ENCODE measurements at regions not wholly inside any gene's neighbourhood (a gene's known extent, or its start where the extent isn't known, plus 50 kb on each side); places are given as distances from the start of the nearest gene placed in this dataset.
"Not testable (repeated sequence)": the region's sequence is repeated elsewhere in the genome, so short reads cannot be mapped to it uniquely, and the experiment has no call there.

GRCh38 chr14:86756521-86757190 lies 1226.7 kb downstream of the FLRT2 start:
- H3K4me3 Mint-ChIP-seq (ENCODE audit: unreplicated experiment) = no peak overlapping the region
- H3K9me3 Mint-ChIP-seq (ENCODE audit: unreplicated experiment) = no peaks in the 10 kb centered on the region
- no peak overlapping the region for H3K27ac Mint-ChIP-seq (ENCODE audit: unreplicated experiment)
- TF ChIP-seq, protein P1, sequence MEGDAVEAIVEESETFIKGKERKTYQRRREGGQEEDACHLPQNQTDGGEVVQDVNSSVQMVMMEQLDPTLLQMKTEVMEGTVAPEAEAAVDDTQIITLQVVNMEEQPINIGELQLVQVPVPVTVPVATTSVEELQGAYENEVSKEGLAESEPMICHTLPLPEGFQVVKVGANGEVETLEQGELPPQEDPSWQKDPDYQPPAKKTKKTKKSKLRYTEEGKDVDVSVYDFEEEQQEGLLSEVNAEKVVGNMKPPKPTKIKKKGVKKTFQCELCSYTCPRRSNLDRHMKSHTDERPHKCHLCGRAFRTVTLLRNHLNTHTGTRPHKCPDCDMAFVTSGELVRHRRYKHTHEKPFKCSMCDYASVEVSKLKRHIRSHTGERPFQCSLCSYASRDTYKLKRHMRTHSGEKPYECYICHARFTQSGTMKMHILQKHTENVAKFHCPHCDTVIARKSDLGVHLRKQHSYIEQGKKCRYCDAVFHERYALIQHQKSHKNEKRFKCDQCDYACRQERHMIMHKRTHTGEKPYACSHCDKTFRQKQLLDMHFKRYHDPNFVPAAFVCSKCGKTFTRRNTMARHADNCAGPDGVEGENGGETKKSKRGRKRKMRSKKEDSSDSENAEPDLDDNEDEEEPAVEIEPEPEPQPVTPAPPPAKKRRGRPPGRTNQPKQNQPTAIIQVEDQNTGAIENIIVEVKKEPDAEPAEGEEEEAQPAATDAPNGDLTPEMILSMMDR (IDR thresholded peaks at IDR 0.05; ENCODE audit: unreplicated experiment) = no peak
- H3K4me1 Mint-ChIP-seq (ENCODE audit: unreplicated experiment) = no peaks in the 10 kb centered on the region
- no peaks in the 10 kb centered on the region for H3K36me3 Mint-ChIP-seq (ENCODE audit: low read depth, unreplicated experiment)
- H3K27me3 Mint-ChIP-seq (ENCODE audit: unreplicated experiment) = peaks cover 3% of the 10 kb centered on the region
- no peak for DNase-seq (ENCODE audit: low spot score)

GRCh38 chr14:86750488-86750887 lies 1220.5 kb downstream of the FLRT2 start:
- DNase-seq (ENCODE audit: low spot score); H3K27ac Mint-ChIP-seq (ENCODE audit: unreplicated experiment); H3K27me3 Mint-ChIP-seq (ENCODE audit: unreplicated experiment); H3K36me3 Mint-ChIP-seq (ENCODE audit: low read depth, unreplicated experiment); H3K9me3 Mint-ChIP-seq (ENCODE audit: unreplicated experiment); H3K4me3 Mint-ChIP-seq (ENCODE audit: unreplicated experiment); H3K4me1 Mint-ChIP-seq (ENCODE audit: unreplicated experiment): not testable (repeated sequence)

- Mint-ChIP-seq H3K36me3 (ENCODE audit: low read depth, unreplicated experiment) (no peaks in the 10 kb centered on the region), H3K4me1 (ENCODE audit: unreplicated experiment) (no peaks in the 10 kb centered on the region), H3K9me3 (ENCODE audit: unreplicated experiment) (no peaks in the 10 kb centered on the region), H3K27me3 (ENCODE audit: unreplicated experiment) (no peaks in the 10 kb centered on the region), H3K27ac (ENCODE audit: unreplicated experiment) (no peak overlapping the region), H3K4me3 (ENCODE audit: unreplicated experiment) (no peak overlapping the region)
- TF ChIP-seq, protein P1 (IDR thresholded peaks at IDR 0.05; ENCODE audit: unreplicated experiment) = no peak
- DNase-seq (ENCODE audit: low spot score) = no peak
Observed at GRCh38 chr14:86739761-86740160, 1209.8 kb downstream of the FLRT2 start.

DNA sequence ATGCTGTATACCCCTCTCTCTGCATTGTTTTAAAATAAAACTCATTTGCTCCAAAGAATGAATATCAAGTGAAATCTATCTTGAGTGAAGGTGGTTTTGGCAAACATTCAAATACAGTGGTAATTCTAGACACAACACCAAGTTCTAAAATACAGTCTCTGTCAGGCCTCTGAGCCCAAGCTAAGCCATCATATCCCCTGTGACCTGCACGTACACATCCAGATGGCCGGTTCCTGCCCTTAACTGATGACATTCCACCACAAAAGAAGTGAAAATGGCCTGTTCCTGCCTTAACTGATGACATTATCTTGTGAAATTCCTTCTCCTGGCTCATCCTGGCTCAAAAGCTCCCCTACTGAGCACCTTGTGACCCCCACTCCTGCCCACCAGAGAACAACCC lies 1201.5 kb downstream of the FLRT2 start:
- H3K4me1 Mint-ChIP-seq (ENCODE audit: unreplicated experiment); H3K36me3 Mint-ChIP-seq (ENCODE audit: low read depth, unreplicated experiment); DNase-seq (ENCODE audit: low spot score); H3K9me3 Mint-ChIP-seq (ENCODE audit: unreplicated experiment); H3K27me3 Mint-ChIP-seq (ENCODE audit: unreplicated experiment); H3K27ac Mint-ChIP-seq (ENCODE audit: unreplicated experiment); H3K4me3 Mint-ChIP-seq (ENCODE audit: unreplicated experiment): not testable (repeated sequence)

DNA sequence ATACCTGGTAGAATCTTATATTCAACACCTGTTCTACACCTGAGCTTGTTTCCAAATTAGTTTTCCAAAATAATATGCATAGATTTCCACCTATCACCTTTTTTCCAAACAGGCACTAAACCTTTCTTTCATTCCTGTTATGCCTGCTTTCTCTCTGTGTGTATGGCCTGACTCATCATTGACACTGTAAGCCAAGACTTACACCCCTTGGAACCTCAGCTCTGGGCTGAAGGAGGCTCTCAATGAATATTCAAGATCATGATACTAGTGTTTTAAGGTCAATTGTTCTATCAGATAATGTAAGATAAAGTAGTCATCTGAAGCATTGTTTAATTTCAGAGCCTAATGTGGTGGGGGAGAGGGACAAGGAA lies 1193.3 kb downstream of the FLRT2 start:
- TF ChIP-seq, protein P1 (IDR thresholded peaks at IDR 0.05; ENCODE audit: unreplicated experiment) = no peak
- Mint-ChIP-seq H3K4me3 (ENCODE audit: unreplicated experiment) (no peak overlapping the region), H3K4me1 (ENCODE audit: unreplicated experiment) (no peaks in the 10 kb centered on the region), H3K36me3 (ENCODE audit: low read depth, unreplicated experiment) (no peaks in the 10 kb centered on the region), H3K27ac (ENCODE audit: unreplicated experiment) (no peak overlapping the region), H3K27me3 (ENCODE audit: unreplicated experiment) (no peaks in the 10 kb centered on the region), H3K9me3 (ENCODE audit: unreplicated experiment) (no peaks in the 10 kb centered on the region)
- no peak for DNase-seq (ENCODE audit: low spot score)

GRCh38 chr14:86722612-86723253 lies 1192.8 kb downstream of the FLRT2 start:
- Mint-ChIP-seq H3K4me1 (ENCODE audit: unreplicated experiment) (no peaks in the 10 kb centered on the region), H3K9me3 (ENCODE audit: unreplicated experiment) (no peaks in the 10 kb centered on the region), H3K36me3 (ENCODE audit: low read depth, unreplicated experiment) (no peaks in the 10 kb centered on the region), H3K4me3 (ENCODE audit: unreplicated experiment) (no peak overlapping the region), H3K27ac (ENCODE audit: unreplicated experiment) (no peak overlapping the region), H3K27me3 (ENCODE audit: unreplicated experiment) (no peaks in the 10 kb centered on the region)
- no peak for DNase-seq (ENCODE audit: low spot score)
- TF ChIP-seq, protein P1 (IDR thresholded peaks at IDR 0.05; ENCODE audit: unreplicated experiment) = no peak
